SH-SY5Y (cell line): ENCODE measurements at regions not wholly inside any gene's neighbourhood (a gene's known extent, or its start where the extent isn't known, plus 50 kb on each side); places are given as distances from the start of the nearest gene placed in this dataset.

Experiments used
- GATA2 ChIP-seq: IDR thresholded peaks from 2 replicates; pipeline ENCODE4 v1.6.1; 2011; ENCODE audit warnings: mild to moderate bottlenecking, low read depth, low read length
- GATA3 ChIP-seq: IDR thresholded peaks from 2 replicates; pipeline ENCODE4 v1.6.1; 2011; ENCODE audit warnings: low read depth, mild to moderate bottlenecking, low read length, moderate library complexity

GRCh38 chr10:125341611-125342010 is 181.2 kb upstream of the CTBP2 start:
- TF ChIP-seq GATA2 (no peak), GATA3 (no peak)

DNA sequence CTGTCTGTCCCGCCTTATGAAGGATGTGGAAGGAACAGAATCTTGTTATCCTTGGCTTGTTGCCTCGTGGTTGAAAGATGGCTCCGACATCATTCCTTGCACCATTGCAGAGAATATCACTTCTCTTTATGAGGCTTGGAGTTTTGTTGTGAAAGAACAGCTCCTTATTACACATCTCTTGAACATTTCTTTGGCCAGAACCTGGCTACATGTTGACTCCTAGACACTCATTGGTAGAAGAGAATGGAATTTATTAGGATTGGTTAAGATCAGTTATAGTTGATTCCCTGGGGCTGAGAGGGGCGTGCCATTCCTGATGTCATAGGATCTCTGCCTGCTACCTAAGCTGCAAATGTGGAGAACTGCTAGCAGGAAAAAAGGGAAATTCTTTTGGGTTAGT is 180.5 kb upstream of the CTBP2 start:
- TF ChIP-seq GATA3 (no peak), GATA2 (no peak)

GRCh38 chr10:125337510-125337909 is 177.1 kb upstream of the CTBP2 start:
- no peak for TF ChIP-seq GATA2

- TF ChIP-seq GATA3 = no peak
- no peak for TF ChIP-seq GATA2
Observed at GRCh38 chr10:125334545-125334944, 174.2 kb upstream of the CTBP2 start.

DNA sequence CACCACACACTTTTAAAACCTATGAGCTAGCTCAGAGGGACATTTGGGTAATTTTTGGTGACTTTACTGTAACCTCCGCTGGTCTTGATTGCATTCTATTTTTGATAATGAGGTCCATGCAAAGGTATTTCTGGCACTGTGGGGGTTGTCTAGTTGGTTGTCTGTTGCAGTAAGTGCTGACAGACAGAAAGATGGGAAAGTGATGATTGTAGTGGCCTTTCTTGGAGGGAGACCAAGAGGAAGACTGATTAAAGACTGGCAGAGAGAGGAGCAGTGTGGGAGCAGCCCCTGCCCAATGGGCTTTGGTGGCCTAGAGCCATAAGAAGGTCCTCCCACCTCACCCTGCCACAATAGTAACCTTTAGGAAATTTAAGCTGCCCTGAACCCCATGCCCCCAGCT is 173.4 kb upstream of the CTBP2 start:
- TF ChIP-seq GATA2 (no peak), GATA3 (no peak)

GRCh38 chr10:125333209-125333591 is 172.8 kb upstream of the CTBP2 start:
- TF ChIP-seq GATA3 = no peak

DNA sequence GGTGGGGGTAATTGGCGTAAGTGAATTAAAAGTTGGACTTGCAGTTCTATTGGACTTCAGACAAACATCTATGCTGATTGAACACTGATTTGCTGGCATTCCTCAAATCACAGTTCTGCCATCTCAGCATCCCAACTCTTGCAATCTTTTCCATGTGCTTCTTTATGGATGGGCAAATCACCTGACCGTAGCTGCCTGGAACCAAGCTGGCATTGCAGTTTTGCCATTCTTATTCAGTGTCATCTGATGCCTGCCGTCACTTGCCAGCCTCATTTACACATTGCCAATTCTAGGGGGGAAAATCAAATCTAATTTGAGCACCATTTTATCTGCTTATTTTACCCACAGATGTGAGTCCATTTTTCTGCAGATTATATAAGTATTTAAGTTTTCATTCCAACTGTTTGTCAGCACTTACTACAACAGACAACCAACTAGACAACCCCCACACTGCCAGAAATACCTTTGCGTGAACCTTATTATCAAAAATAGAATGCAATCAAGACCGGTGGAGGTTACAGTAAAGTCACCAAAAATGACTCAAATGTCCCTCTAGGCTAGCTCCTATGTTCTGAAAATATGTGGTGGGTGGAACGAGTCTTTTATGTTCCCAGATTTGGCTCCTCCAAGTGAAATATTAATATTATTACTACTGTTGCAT is 172.3 kb upstream of the CTBP2 start:
- TF ChIP-seq GATA3 (no peak), GATA2 (no peak)

- no peak for TF ChIP-seq GATA3
- TF ChIP-seq GATA2 = no peak
Observed at GRCh38 chr10:125331056-125331455, 170.7 kb upstream of the CTBP2 start.

- TF ChIP-seq GATA2 (no peak), GATA3 (no peak)
Observed at GRCh38 chr10:125329056-125329455, 168.7 kb upstream of the CTBP2 start.

DNA sequence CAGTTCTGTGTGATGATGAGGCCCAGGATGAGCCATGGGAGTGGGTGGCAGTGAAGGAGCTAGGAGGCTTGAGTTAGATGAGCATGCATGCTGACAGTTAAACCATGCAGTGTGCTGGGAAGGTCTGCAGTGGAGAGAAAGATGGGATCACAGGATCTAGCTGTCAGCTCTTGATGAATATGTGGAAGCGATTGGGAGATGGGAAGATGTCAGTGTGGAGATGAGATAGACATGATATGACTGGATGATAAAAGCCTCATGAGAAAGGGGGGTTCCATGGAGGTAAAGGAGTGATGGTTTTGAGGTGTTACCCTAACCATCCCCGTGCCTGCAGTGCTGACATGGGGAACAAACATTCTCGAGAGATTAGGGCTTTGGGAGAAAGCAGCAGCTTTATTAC is 165.0 kb upstream of the CTBP2 start:
- TF ChIP-seq GATA2 (no peak), GATA3 (no peak)

DNA sequence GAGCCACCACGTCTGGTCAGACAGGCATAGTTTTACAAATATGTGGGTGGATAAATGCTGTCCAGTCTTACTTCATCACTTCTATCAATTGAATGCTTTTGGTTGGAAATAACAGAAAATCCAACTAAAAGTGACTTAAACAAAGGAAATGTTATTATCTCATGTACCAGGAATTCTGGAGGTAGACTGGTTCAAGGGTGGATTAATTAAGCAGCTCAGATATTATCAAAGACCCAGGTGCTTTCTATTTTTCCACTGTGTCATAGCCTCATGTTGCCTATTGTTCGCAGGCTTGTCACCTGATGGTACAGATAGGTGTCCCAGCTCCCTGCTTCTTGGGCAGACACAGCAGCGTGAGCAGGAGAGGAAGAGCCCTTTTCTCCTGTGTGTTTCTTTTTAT is 156.1 kb upstream of the CTBP2 start:
- TF ChIP-seq GATA3 (no peak), GATA2 (no peak)

DNA sequence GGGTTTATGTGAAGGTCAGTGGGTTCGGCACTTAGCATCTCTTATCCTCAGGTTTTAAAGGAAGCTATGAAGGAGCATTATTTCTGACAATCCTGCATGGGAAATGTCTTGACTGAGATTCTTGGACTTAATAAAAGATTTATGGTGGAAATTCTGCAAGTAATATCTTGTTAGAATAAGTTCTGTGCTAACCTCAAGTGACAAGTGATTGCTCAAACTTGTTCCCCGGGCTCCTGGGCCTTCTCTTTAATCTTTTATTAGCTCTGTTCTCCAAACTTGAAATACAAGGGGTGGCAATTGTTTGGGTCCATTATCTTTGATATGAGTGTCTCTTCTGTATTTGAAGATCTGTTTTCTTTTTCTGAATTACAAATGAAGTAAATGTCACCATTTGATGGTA is 140.6 kb upstream of the CTBP2 start:
- TF ChIP-seq GATA2 = no peak

DNA sequence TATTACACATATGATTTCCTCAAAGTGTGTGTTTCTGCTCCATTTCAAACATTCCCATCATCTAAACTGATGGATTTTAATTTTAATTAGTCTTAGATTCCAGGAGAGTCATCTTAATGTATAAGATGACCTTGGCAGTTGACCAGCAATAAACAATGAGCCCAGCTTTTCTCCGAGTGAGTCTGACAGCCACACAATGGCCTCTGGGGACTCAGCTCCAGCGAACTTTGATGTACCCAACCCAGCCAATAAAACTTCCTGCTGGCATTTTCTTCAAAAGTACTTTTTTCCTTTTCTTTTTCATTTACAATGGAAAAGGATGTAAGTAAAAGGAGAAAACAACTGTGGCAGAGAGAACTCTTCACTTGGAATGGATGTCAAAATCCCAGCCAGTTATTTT is 139.1 kb upstream of the CTBP2 start:
- TF ChIP-seq GATA3 (no peak), GATA2 (no peak)

DNA sequence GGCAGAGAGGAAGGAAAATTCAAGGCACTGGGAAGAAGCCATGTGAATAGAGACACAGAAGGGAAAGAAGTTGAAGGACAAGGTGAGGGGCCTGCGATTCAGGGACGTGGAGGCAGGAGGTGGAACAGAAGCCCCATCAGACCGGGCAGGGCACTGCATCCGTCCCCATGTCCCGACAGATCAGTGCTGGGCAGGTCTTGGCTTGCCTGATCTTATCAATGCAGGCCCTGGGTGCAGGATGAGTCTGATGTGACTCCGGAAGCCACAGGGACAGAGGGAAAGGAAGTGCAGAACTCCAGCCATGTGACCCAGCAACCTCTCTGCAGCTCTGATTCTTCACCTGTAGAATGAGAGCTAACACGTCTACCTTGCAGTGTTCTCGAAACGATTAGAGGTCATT is 136.2 kb upstream of the CTBP2 start:
- TF ChIP-seq GATA3 = no peak
- TF ChIP-seq GATA2 = no peak

DNA sequence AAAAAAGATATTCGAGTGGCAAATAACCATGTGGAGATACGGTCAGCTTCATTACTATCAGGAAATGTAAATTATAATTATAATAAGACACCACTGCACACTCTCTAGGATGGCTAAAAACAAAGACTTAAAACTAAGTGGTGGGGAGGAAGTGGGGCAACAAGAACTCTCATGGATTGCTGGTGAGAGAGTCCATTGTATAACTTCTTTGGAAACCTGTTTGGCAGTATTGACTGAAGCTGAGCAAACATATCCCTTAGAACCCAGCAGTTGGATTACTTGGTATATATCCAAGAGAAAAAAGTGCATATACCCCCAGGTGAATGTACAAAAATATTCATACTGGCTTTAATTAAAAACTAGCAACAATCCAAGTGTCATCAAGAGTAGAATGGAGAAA is 133.7 kb upstream of the CTBP2 start:
- TF ChIP-seq GATA3 = no peak
- TF ChIP-seq GATA2 = no peak

GRCh38 chr10:125291836-125292235 is 131.5 kb upstream of the CTBP2 start:
- no peak for TF ChIP-seq GATA3
- TF ChIP-seq GATA2 = no peak
